GM19043 (cell line): ENCODE measurements at regions not wholly inside any gene's neighbourhood (a gene's known extent, or its start where the extent isn't known, plus 50 kb on each side); places are given as distances from the start of the nearest gene placed in this dataset.

Experiments used
- ATAC-seq: cut with Tn5 transposase; IDR thresholded peaks from one replicate; pipeline ENCODE4 v1.9.1; 2021; ENCODE audit warnings: low read depth; ENCODE audit not compliant: unreplicated experiment

DNA sequence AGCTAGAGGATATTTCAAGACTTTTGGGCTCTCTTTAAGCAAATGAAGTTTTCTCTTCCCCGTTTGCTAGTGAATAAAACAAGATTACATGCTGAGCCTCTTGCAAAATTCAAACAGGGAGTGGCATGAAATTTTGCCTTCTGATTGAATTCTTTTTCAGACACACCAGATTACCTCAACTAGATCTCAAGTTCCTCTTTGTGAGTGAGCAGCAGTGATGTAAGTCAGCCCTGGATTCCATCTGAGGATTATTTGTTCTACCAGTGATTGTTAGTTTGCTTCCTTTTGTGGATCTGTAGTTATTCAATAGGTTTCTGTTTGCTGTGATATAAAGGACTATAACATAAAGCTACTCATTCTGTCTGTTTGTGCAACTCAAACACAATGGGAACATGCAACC, 407.7 kb downstream of the LMO7 start:
- no peak for ATAC-seq

DNA sequence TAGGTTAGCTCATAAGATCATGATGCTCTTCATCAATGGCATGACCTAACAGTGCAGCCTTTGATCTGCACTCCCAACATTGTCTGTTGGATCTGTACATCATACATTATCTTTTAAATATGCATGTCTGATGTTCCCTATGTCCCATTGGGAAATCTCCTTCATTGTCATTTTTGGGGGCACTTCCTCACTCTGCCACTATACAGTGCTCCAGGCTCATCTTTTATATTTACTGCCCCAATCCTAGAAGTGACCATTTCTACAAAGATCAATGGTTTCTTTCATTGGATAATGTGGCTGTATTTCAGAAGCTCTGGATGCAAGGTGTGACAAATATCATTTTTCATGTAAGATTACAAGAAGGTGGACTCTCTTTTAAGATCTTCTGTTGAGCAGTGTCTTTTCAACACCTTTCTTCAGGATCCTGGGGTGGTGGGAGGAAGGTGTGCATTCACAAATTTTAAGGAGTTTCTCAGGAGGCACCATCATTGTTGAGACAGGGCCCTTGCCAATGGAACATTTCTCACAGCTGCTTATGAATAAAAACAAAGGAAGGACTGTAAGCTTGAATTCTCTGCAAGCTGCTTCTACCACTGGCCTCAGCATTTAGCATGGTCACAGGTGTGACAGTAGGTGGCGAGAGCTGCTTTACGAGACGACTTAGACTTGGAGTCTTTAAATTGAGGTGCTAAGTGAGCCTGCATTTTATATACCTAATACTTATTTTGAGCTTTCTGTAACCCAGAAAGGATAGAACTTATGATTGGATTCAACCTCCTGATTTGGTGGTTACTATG, 403.0 kb downstream of the LMO7 start:
- no peak for ATAC-seq

DNA sequence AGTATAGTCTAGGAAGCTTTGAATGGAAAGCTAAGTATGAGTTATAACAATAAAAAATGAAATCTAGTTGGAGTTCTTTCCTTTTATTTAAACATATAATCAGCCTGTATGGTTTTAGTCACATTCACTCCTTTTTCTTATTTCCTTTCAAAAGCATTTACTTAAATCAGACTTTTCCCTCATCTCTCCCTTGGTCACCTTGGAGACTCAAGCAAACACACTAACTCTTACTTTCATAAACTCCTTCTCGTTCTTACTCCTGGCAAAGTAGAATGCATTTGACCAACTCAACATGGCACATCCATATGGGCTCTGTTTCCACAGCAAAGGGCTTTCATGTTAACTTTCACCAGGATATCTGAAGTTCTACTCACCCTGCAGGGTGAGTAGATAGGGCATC, 400.0 kb downstream of the LMO7 start:
- ATAC-seq: no peak

DNA sequence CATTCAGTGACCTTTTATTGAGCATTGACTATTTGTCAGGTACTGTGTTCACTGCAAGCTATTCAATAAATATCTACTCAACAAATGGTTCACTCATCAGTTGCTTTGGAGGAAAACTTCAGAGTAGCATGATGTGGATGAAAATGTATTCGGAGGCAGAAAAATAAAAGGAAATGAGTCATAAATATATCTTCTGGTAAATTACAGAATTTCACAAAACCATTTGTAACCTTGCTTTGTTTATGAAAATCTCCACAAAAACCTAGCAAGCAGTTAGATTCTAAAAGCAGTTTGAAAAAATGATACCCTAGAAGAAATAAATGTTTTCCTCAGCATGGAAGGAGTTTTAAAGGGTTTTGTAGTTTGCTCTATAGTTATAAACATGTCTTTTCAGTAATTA, 399.6 kb downstream of the LMO7 start:
- no peak for ATAC-seq

DNA sequence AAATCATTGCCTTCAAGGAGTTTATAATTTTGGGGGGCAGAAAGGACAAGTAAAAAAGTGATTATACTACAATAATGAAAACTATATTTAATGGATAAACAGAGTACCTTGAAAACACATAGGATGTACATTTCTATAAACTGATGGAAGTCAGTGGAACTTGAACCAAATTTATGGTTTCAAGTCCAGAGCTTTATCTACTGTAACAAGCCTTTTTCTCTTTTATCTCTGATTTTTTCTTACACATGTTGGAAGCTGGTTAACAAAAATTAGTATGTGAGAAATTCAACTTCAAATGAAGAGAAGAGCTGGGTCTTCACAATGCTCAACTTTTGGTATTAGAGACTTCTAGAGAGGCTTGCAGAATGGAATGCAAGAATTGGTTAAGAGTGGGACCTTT, 393.6 kb downstream of the LMO7 start:
- ATAC-seq: no peak

DNA sequence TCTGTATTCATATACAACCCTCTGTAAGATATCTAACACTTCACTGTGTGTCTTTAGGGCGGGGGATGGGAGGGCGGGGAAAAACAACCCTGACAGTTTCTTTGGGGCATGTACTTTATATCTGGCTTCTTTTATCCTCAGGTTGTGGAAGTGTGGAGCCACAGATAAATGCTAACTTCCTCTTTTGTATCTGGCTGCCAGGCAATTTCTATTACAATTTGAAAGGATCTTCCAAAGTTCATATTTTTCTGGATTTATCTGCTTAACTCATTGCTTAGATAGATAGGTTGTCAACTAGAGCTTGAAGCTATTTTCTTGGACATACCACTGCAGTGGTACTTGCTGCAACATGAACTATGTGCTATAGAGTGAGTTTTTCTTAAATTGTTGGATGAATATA, 393.0 kb downstream of the LMO7 start:
- ATAC-seq: no peak

DNA sequence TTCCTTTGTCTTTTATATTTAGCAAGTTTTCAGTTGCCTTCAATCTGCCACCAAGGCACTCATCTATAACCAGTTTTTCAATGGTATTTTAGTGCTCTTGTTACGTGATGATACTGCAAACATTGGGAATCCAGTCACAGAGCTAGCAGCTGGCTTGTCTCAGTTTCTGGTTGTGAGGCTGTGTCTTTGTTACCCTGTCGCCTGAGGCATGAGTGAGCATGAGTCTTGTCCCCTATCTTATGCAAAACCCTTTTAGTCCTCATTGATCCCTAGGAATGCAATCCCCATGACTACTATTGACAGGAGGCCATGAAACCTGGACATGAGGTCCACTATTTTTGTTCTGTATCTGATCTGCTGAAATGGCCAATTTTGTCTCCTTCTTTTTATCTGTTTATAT, 391.0 kb downstream of the LMO7 start:
- ATAC-seq: no peak

DNA sequence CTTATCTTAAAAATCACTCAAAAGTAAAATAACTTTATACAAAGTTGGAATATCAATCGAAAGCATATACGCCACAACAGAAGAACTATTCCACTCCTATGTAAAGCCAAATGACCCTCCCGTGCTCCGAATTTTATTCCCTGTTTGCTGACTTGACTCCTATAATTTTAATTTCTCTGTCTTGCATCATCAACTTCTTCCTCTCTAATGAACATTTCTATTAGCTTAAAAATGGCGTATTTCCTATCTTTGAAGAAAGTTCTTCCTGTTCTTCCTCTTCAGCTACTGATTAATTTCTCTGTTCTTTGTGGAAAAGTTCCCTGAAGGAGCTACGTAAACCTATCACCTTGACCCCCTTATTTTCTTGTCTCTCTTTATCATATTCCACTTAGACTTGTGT, 389.3 kb downstream of the LMO7 start:
- no peak for ATAC-seq

DNA sequence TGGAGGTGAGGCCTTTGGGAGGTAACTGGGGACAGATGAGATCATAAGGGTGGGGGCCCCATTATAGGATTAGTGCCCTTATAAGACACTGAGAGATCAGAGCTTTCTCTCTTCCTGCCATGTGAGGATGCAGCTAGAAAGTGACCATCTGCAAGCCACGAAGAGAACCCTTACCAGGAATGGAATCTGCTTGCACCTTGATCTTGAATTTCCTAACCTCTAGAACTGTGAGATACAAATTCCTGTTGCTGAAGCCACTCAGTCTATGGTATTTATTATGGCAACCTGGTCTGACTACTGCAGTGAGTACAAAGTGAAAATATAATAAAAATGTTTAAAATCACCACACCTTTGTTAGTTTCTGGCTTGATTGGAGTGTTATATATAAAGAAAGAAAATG, 388.0 kb downstream of the LMO7 start:
- no peak for ATAC-seq

DNA sequence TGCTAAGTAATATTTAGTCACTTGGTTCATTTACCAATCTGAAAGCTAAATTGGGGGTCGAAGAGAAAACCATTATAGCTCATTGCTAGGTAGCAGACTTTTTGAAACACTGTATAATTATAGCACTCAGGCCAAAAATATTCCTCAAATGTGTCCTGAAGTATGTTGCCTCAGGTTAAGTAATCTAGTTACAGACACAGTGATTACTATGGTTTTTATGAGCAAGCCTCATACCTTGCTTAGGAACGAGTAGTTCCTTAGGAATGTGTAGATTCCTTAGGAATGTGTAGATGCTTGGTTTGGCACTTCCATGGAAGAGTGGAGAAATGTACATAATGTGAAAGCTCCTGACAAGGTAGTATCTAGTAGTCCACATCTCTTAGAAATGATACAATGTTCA, 387.5 kb downstream of the LMO7 start:
- no peak for ATAC-seq

DNA sequence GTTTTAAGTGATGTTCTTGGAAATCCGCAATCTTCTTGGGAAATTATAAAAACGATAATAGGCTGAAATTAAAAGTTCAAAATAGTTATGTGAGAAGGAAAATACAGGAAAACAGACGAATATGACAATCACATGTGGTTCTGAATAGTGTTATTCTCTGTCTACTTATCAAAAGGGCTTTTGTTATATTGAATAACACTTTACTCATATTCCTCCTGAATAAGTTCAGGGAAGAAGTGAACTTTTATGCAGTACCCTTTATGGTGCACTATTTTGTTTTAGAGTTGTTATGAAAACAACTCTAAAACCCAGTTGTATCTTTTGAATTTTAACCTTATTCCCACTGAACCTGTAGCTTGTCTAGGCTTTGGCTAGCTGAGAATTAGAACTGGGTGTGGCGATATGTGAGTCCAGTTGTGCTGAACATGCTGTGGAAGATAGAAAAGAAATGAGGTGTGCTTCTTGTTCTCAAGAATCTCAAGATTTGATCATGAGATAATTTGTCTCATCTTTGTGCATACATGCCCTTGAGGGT, 384.4 kb downstream of the LMO7 start:
- ATAC-seq: no peak

DNA sequence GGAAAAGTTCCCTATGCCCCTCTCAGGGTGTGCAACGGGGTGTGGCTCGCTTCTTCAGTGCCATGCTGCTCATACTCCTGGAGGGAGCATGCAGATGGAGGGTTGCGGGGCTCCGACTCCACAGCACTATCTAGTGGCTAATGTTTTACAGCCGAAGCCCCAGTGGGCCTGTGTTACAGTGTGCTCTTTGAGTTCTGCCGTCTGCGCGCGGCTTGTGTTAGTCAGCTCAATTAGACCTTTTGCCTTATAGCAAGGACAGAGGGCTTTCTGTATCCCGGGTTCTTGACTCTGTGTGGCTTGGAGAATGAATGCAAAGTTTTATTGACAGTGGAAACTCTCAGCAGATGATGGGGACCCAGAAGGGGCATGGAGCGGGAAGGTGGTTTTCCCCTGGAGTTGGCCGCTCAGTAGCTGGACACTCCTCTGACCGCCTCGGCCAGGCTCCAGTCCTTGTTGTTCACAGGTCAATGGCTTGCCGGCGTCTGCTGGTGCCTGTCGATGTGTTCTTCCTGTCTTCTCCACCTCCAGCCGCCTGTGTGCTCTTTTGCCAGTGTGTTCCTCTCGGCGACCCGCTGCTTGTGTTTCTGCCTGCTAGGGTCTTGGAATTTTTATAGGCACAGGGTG, 383.4 kb downstream of the LMO7 start:
- ATAC-seq: no peak

DNA sequence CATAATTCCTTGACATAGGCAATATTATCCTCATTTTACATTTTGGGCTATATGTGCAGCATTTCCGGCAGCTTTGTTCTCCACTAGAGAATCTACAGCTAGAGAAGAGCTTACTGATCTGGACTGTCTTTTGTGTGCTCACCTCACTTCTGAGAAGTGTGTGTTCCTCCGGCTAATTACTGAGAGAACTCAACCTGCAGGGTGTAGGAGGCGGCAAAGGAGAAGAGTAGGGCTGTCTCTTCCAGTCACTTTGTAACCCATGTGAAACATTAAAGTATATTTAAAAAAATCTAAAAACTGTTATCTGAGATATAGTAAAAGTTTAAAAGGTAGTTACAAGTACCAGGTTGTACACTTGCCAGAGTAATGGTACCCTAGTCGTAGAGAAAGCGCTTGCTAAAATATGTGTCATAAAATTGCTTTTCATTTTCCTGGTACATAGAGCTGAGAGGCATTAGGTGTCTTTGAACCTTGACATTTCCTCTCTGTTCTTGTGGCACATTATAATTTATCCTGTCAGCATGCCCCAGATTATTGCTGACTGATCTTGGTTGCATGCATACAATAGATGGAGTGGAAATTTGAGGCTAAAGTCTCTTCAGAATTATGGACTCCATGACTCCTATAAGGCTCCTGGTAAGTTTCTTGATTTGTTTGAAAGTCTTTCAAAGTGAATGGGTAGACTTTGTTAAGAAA, 381.9 kb downstream of the LMO7 start:
- ATAC-seq: no peak

DNA sequence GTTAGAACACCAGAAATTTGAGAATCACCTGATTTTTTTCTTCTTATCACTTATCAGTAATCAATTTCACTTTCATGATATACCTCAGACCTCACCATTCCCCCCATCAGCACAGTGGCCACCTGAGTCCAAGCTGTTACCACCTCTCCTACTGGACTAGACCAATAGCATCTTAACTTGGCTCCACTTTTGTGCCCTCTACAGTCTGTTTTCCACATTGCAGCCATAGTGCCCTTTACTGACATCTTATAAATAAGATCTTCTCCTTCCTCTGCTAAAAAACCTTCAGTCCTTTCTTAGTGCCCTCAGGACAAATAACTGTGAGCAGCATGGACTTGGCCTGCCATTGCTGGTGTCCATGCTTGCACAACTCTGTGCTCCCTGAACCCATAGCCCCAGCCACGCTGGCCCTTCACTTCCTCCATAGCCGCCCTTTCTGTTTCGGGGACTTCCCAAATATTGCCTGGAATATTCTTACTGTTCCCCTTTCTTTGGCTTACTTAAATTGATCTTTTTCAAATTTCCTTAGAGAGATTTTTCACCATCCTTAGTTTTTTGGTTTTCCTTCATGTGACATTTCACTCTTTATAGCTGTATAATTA, 380.8 kb downstream of the LMO7 start:
- ATAC-seq: peak; percentile 72

DNA sequence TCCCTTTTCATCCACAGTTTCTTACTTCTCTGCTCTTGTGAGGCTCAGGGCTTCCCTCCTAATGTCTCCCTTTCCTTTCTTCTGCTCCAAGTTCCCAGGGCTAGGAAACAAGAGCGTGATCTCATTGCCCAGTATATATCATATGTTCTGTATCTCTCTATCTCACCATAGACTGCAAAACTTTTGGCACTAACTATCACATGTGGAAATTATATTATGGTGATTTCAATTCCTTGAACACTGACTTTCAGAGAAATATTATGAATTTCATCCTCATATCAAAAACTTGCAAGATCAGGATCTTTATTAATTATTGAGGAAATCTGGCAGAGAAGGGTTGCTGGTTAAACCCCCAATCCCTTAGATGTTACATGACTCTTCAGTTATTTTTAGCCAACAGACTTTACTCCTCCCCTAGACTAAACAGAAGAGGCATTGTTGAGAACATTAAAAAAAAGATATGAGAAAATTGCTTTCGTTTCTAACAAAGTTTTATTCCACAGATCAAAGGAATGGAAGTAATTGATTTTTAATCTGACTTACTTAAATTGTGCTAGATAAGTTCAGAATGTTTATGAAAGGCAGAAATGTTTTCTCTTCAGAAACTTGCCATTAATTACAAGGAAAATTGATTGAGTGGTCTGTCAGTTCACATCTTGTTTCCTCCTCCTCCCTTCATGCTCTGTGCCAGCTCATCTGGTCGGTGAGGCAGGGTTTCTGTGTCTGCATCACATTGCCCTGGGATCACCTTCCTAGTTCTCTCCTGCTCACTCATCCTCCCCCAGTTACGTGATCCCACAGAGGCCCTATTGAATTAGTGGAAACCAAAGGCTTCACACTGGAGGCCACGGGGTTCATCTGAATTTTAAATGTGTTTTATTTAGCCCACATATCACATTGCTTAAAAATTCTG, 378.5 kb downstream of the LMO7 start:
- ATAC-seq: no peak

DNA sequence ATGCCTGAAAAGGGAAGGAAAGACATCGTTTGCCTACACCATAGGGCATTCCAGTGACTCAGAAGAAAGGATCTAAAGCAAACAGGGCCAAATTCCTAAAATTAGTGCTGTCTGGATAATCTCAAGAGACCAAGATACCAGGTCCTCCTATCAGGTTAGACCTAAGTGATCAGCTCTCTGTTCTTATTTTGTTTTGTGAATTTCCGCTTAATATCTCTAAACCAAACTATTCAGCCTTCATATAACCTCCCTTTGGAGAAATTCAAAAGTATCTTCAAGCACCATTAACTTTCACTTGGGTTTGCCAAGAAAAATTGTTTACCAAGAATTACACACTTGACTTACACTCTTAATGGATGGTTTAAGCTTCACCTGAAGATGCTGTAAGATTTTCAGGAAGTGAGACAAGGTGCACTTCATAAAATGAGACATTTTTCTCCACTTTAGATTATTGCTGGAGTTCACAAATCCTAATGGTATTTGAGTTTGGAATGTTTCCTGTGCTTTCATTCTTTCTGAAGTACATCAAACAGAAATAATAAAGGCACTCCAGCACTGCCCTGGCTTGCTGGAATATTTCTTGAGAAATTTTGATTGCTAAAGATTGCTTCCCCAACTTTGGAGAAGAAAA, 376.1 kb downstream of the LMO7 start:
- ATAC-seq: no peak

DNA sequence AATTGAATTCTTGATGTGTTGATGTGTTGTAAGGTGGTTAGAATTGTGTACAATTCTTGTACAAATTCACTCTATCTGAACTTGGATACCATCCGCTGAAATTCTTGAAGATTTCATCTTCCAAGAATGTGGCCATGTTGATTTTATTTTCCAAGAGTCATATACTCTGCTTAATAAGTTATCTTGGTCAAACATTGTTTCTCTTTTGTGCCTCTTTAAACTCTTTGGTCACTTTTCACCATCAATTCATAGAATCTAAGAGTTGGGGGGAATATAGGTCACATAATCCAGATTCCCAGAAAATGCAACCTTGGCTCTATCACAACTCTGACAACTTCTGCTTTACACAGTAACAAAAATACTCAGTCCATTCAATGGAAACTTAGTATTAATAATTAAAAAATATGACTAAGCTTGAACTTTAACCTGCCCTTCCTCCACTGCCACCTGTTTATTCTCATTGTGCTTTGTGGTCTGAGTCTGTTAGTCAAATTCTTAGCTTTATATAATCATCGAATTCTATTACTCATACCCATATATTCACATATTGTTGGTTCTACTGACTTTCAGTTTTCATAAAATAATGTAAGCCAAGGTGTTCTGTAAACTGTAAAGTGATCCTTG, 373.2 kb downstream of the LMO7 start:
- ATAC-seq: peak; percentile 73

DNA sequence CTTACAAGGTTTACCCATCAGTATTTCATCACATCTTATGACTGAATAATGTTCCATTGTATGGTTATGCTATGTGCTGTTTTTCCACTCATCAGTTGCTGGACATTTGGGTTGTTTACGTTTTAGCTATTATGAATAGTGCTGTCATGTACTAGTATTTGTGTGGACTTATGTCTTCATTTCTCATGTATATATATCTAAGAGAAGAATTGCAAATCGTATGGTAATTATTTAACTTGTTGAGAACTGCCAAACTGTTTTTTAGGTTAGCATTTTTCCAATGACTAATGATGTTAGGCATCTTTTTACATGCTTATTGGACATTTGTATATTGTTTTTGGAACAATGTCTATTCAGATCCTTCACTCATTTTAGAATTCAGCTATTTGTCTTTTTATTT, 368.3 kb downstream of the LMO7 start:
- ATAC-seq: no peak

DNA sequence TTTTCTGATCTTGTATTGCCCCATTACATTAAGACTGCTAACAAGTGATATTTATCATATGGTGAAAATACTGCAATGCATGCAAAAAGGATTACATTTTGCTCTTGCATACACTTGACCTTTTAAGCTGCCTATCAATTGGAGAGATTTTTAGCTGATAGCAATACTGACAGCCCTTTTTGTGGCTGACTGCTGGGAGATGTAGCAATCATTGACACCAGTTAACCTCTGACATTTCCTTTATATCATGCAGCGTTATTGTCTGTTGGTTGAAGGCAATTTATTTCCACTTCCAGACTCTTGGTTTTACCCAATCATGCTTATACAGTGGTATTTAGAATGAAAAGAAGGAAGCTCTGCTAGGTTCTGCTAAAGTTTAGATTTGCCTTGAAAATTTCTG, 364.0 kb downstream of the LMO7 start:
- no peak for ATAC-seq
